ENCODE measurements at regions not wholly inside any gene's neighbourhood (a gene's known extent, or its start where the extent isn't known, plus 50 kb on each side); places are given as distances from the start of the nearest gene placed in this dataset.

DNA sequence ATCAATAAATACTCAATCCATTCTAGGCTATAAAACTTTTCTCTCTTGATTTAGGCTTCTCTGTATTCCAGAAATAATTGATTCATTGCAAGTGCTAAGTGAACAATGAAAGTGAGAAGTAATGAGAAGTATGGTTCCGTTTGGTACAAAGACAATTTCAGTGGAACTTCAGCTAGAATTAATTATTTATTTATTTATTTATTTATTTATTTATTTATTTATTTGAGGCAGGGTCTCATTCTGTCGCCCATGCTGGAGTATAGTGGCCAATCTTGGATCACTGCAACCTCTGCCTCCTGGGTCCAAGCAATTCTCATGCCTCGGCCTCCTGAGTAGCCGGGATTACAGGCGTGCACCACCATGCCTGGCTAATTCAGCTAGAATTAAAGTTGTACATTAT, 262.1 kb downstream of the B3GLCT start:
- no peak overlapping the region for H3K27ac ChIP-seq
- TF ChIP-seq, protein P1, sequence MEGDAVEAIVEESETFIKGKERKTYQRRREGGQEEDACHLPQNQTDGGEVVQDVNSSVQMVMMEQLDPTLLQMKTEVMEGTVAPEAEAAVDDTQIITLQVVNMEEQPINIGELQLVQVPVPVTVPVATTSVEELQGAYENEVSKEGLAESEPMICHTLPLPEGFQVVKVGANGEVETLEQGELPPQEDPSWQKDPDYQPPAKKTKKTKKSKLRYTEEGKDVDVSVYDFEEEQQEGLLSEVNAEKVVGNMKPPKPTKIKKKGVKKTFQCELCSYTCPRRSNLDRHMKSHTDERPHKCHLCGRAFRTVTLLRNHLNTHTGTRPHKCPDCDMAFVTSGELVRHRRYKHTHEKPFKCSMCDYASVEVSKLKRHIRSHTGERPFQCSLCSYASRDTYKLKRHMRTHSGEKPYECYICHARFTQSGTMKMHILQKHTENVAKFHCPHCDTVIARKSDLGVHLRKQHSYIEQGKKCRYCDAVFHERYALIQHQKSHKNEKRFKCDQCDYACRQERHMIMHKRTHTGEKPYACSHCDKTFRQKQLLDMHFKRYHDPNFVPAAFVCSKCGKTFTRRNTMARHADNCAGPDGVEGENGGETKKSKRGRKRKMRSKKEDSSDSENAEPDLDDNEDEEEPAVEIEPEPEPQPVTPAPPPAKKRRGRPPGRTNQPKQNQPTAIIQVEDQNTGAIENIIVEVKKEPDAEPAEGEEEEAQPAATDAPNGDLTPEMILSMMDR (IDR thresholded peaks at IDR 0.05), result no peak
- TF ChIP-seq ZFX (IDR thresholded peaks at IDR 0.05; ENCODE audit: borderline replicate concordance), result no peak

DNA sequence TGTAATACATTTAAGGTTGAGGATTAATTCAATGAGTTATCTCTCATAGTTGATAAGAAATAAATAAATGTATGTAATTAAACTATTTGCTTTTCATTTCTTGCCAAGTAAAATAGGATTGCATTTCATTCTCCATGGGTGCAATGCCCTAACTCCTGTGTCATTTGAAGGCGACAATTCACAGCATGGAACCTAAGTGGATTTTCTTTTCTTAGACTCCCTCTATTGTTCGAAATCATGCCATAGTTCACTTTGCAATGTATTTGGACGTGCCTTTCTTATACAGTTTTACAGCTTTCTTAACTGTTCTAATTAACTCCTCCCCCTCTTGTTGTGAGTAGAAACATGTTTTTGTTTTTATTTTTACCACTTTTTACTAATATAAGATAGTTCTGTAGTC, 263.0 kb downstream of the B3GLCT start:
- TF ChIP-seq, protein P1 (IDR thresholded peaks at IDR 0.05), result no peak
- TF ChIP-seq ZFX (IDR thresholded peaks at IDR 0.05; ENCODE audit: borderline replicate concordance), result no peak
- no peak overlapping the region for H3K27ac ChIP-seq

DNA sequence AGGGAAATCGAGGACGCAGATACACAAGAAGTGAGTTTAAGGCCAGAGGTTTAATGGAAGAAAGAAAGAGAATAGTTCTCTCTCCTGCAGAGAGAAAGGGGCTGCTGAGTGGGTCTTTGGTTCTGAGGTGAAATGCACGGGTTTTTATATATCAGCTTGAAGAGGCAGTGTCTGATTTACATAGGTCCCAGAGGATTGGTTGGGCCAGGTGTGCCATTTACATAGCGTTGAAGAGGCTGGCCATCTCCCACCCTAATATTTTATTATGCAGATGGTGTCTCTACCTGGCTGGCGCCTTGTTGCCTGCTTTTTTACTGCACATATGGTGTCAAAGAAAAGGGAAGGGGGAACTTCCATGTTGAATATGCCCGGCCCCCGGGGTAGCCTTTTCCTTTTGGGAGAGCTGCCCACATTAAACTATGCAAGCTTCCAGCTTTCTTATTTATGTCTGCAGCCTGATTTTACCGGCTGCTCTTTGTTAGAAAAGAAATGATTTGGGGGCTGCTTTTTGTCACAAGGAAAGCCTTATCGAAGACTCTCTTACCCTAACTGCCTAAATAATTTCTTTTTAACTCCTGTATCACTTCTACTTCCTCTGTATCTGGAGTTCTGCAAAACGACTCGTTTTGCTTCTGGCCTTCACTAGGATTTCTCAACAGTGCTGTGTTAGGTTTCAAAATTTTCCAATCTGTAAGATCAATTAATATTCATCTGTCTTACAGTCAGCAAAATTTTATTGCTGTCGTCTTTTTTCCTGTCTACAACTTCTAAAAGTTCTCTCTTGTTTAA, 268.5 kb downstream of the B3GLCT start:
- H3K27ac ChIP-seq, result no peak overlapping the region
- no peak for TF ChIP-seq ZFX (IDR thresholded peaks at IDR 0.05; ENCODE audit: borderline replicate concordance)
- TF ChIP-seq, protein P1 (IDR thresholded peaks at IDR 0.05), result no peak

DNA sequence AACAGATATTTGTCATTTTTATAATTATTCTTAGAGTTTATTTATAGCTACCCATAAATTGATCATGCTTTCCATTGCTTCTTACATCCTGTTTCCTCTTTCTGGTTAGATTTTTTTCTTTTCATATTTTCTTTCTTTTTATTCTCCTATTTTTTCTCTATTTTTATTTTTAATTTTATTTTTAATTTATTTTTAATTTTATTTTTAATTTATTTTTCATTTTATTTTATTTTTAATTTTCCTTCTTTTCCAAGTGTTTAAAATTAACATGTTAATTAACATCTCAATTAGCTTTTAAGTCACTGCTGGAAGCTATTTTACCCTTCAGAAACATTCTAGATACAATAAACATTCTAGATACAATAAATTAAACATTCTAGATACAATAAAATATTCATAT, 269.6 kb downstream of the B3GLCT start:
- TF ChIP-seq, protein P1 (IDR thresholded peaks at IDR 0.05), result no peak
- TF ChIP-seq ZFX (IDR thresholded peaks at IDR 0.05; ENCODE audit: borderline replicate concordance), result no peak
- H3K27ac ChIP-seq, result no peak overlapping the region

DNA sequence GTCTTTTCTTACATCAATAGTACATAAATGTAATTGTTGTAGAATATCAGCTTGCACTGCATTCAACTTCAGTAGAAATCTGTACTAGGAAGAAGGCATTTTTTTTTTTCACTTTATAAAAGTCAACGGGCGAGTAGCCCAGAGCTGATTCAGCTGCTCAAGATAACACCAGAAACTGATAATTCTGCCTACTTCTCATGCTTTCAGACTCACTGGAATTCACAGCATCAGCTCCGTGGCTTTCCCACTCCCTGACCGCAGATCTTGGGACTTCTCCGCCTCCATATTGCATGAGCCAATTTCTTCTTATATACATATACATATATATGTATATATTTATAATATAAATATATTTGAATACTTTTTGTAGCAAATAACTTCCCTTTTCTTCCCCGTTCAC, 263.1 kb upstream of the RXFP2 start:
- H3K27ac ChIP-seq, result no peak overlapping the region
- TF ChIP-seq ZFX (IDR thresholded peaks at IDR 0.05; ENCODE audit: borderline replicate concordance), result no peak
- TF ChIP-seq, protein P1 (IDR thresholded peaks at IDR 0.05), result no peak

DNA sequence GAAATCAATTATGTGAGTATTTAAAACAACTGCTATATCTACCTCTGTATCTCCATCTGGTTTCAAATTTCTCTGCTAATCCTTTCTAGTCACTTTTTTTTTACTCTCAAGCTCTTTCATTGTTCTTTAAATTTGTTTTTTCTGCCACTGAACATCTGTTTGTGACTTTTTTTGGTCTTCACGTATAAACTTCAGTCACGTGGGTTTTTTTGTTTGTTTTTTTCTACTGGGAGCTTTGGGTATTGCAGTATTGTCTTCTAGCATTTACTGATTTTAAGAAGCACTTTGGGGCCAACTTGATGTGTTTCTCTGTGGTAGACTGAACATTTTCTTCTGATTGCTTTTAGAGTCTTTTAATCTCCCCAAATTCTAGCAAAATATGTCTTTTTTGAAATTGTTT, 262.6 kb upstream of the RXFP2 start:
- TF ChIP-seq, protein P1 (IDR thresholded peaks at IDR 0.05), result no peak
- TF ChIP-seq ZFX (IDR thresholded peaks at IDR 0.05; ENCODE audit: borderline replicate concordance), result no peak

DNA sequence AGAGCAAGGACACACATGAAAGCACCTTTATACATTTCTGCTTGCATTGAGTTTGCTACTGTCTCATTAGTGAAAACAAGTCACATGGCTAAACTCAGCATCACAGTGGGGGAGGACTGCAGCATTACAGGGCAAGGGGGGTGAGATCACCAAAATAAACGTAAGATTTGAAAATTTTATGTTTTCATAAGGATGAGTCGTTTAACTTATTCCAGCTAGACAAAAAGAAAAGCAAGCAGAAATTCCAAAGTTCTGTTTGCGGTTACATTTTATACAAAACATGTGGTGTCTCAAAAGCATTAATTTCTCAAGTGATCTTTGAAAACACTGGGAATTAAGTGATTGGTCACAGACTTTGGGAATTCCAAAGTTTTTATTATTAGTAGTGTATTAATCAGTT, 261.4 kb upstream of the RXFP2 start:
- TF ChIP-seq, protein P1 (IDR thresholded peaks at IDR 0.05), result no peak
- no peak for TF ChIP-seq ZFX (IDR thresholded peaks at IDR 0.05; ENCODE audit: borderline replicate concordance)
- no peak overlapping the region for H3K27ac ChIP-seq

More for the DNA sequence above, 262.6 kb upstream of the RXFP2 start:
- no peak overlapping the region for H3K27ac ChIP-seq

Data from 22Rv1 (cell line).